Nephron progenitor cell (in vitro differentiated cells): ENCODE measurements at regions not wholly inside any gene's neighbourhood (a gene's known extent, or its start where the extent isn't known, plus 50 kb on each side); places are given as distances from the start of the nearest gene placed in this dataset.
A peak's percentile ranks its signal among the peaks of the same experiment; 100 is the strongest.

Experiments used
- DNase-seq: peaks from one replicate; pipeline ENCODE4 v3.0.0; 2021
- H3K27ac Mint-ChIP-seq: 2 replicates; pipeline ENCODE4 v1.8.0; 2021; ENCODE audit warnings: mild to moderate bottlenecking, moderate library complexity, mixed read lengths
- H3K27me3 Mint-ChIP-seq: 2 replicates; pipeline ENCODE4 v1.8.0; 2021; ENCODE audit warnings: mild to moderate bottlenecking, low read depth, mixed read lengths; ENCODE audit not compliant: poor library complexity
- H3K36me3 Mint-ChIP-seq: 2 replicates; pipeline ENCODE4 v1.8.0; 2021; ENCODE audit warnings: low read depth, mixed read lengths
- H3K4me1 Mint-ChIP-seq: 2 replicates; pipeline ENCODE4 v1.8.0; 2021; ENCODE audit warnings: mixed read lengths
- H3K4me3 Mint-ChIP-seq: 2 replicates; pipeline ENCODE4 v1.8.0; 2021; ENCODE audit warnings: mild to moderate bottlenecking, moderate library complexity, mixed read lengths
- H3K9me3 Mint-ChIP-seq: 2 replicates; pipeline ENCODE4 v1.8.0; 2021; ENCODE audit warnings: mild to moderate bottlenecking, moderate library complexity, mixed read lengths
- CTCF ChIP-seq: fragments of 200-600 bp; sonication (generic); IDR thresholded peaks from 2 replicates; pipeline ENCODE4 v1.5.0; 2021; ENCODE audit warnings: antibody characterized with exemption

GRCh38 chr3:65279225-65279782 is 591.5 kb upstream of the ADAMTS9 start:
- DNase-seq = no peak
- H3K4me3 Mint-ChIP-seq = no peak overlapping the region
- TF ChIP-seq CTCF = no peak
- H3K27me3 Mint-ChIP-seq = peaks cover 8% of the 10 kb centered on the region
- no peak overlapping the region for H3K27ac Mint-ChIP-seq
- H3K36me3 Mint-ChIP-seq = no peaks in the 10 kb centered on the region
- H3K9me3 Mint-ChIP-seq = no peaks in the 10 kb centered on the region
- H3K4me1 Mint-ChIP-seq = peaks cover 16% of the 10 kb centered on the region

DNA sequence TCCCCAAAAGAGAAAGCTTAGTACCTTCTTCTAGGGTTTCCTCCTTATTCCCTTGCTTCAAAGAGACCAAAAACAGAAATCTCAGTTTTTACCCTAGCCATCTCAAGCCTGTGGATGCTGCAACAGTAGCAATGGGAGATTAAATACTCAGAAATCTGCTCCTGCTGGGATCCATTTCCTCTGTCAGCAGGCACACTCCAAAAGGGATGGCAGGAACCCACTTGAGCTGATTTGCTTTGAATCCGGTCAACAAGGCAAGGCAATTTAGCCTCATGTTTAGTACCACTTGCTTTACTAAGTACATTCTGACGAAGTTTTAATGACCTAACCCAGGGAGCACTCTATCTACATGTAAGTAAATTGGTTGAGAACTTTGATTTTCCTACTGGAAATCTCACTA is 590.0 kb upstream of the ADAMTS9 start:
- no peak for TF ChIP-seq CTCF
- no peak for DNase-seq
- Mint-ChIP-seq H3K36me3 (no peaks in the 10 kb centered on the region), H3K27me3 (peaks cover 8% of the 10 kb centered on the region), H3K27ac (no peak overlapping the region), H3K4me1 (peaks cover 16% of the 10 kb centered on the region), H3K4me3 (no peak overlapping the region), H3K9me3 (no peaks in the 10 kb centered on the region)

DNA sequence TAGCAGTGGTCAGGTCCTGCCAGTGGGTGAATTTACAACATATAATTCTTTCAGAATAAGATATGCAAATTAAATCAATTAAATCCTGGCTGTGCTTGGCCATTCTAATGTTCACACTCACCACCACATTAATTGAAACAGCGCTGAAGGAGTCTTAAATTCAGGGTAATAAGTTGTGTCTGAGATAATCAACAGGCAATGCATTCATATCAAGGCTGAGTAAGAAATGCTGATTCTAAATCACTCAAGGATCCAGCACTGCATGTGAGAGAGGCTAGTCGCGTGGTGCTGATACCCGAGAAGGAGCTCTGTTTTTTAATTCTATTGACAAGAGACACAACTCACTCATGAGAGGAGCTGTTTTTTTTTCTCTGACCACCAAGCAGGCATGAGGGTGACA is 588.8 kb upstream of the ADAMTS9 start:
- H3K4me1 Mint-ChIP-seq = peaks cover 16% of the 10 kb centered on the region
- H3K4me3 Mint-ChIP-seq = no peak overlapping the region
- H3K27ac Mint-ChIP-seq = no peak overlapping the region
- H3K27me3 Mint-ChIP-seq = peaks cover 8% of the 10 kb centered on the region
- H3K36me3 Mint-ChIP-seq = no peaks in the 10 kb centered on the region
- DNase-seq = no peak
- no peak for TF ChIP-seq CTCF
- H3K9me3 Mint-ChIP-seq = peaks cover 4% of the 10 kb centered on the region

DNA sequence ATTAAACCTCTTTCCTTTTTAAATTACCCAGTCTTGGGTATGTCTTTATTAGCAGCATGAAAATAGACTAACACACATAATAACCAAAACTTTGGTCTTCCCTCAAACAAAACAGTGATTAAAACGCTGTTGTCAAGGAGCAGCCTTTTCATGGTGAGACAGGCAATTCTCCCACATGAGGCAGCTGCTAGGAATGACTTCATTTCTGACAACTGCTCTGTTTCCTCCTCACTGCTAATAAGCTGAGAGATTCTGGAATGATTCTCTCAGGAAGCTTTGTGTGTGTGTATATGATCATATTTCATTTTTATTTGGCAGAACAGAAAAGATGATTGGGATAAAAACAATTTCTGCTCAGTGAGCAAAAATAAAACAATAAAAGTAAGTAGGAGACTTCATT is 580.6 kb upstream of the ADAMTS9 start:
- no peak overlapping the region for H3K4me3 Mint-ChIP-seq
- H3K4me1 Mint-ChIP-seq = no peaks in the 10 kb centered on the region
- peaks cover 4% of the 10 kb centered on the region for H3K27me3 Mint-ChIP-seq
- peaks cover 6% of the 10 kb centered on the region for H3K36me3 Mint-ChIP-seq
- DNase-seq = no peak
- H3K27ac Mint-ChIP-seq = no peak overlapping the region
- H3K9me3 Mint-ChIP-seq = peaks cover 23% of the 10 kb centered on the region
- no peak for TF ChIP-seq CTCF

DNA sequence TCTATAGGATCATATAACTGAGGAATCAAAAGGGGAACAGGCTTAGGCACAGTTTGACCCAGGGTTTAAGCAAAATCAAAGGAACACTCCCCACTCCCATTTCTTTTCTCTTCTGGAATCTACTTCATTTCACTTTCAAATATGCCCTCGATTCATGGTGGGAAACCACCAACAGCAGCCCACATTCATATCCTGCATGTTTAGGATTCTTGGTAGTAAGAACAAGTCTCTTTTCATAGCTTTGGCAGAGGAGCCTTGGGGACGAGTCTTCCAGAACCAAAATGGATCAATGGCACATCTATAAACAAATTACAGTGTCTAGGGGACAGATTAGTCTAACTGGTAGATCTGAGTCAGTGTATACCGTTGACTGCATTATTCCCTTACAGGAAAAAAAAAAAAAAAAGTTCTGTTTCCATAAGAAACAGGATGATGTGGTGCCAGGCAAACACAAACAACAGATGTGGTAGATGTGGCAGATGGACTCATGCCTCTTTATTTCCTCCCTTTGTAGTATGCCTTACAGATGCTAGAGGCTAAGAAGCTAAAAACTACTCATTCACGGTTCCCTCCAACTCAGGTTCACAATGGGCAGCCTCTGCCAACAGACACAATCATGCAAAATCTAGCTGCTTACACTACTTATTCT is 578.3 kb upstream of the ADAMTS9 start:
- DNase-seq = no peak
- no peak for TF ChIP-seq CTCF
- no peak overlapping the region for H3K27ac Mint-ChIP-seq

DNA sequence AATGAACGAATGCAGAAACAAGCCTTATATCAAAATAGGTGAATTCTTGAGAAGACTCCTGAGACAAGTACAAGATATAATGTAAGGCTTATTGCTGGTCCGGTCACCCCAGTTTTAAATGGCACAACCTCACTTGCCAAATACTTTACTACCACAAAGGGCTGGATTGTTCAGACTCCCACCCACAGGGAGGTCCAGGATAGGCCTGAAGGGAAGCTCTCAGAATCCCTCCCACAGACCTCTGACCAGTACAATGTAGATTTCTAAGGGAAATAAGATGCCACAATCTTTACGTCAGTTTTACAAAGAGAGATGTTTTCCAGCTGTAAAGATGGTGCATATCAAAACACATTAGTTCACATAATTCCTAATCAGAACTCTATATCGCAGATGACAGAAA is 577.7 kb upstream of the ADAMTS9 start:
- Mint-ChIP-seq H3K9me3 (peaks cover 30% of the 10 kb centered on the region), H3K27ac (peak overlapping the region; percentile 32), H3K27me3 (peaks cover 4% of the 10 kb centered on the region), H3K4me1 (no peaks in the 10 kb centered on the region), H3K36me3 (peaks cover 6% of the 10 kb centered on the region), H3K4me3 (no peak overlapping the region)
- no peak for TF ChIP-seq CTCF
- no peak for DNase-seq

More for the DNA sequence above, 578.3 kb upstream of the ADAMTS9 start:
- Mint-ChIP-seq H3K36me3 (peaks cover 6% of the 10 kb centered on the region), H3K27me3 (peaks cover 4% of the 10 kb centered on the region), H3K4me1 (no peaks in the 10 kb centered on the region), H3K9me3 (peaks cover 30% of the 10 kb centered on the region), H3K4me3 (no peak overlapping the region)
